ENCODE measurements at regions not wholly inside any gene's neighbourhood (a gene's known extent, or its start where the extent isn't known, plus 50 kb on each side); places are given as distances from the start of the nearest gene placed in this dataset.

DNA sequence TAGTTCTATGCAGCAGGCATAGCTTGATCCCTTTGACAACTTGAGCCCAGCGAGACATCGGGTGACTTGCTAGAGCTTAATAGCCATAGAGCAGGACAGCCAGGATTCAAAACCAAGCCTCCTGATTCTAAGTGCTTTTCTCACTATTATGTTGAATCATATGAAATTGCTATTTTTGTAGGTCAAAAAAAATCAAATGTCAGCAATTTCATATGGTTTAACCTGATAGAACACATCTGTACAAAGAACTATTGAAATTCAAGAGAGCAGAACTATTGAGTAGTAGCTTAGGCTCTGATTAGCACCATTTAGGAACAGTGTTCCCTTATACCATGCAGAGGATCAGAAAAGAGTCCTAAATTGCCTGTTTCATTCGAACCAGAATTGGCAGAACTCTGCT, 132.0 kb downstream of the EMP1 start:
- ATAC-seq (no peak), DNase-seq (ENCODE audit: low read depth, low spot score) (no peak)
- Histone ChIP-seq H3K9me3 (ENCODE audit: control insufficient read depth in 1 of 2, insufficient read depth in 1 of 2, low read depth in 1 of 2, low read length in 2 of 2) (peaks cover 0 to 6% of the 10 kb centered on the region in 2 experiments; a peak in 2 of 4 replicates), H3K4me1 (ENCODE audit: control insufficient read depth in 1 of 2, insufficient read depth in 2 of 2, low read length in 2 of 2) (no peaks in the 10 kb centered on the region), H3K4me2 (ENCODE audit: low read length) (no peak overlapping the region), H3K9me2 (ENCODE audit: insufficient read depth) (no peaks in the 10 kb centered on the region), H3K9ac (ENCODE audit: low read length) (no peak overlapping the region), H3K36me3 (ENCODE audit: control insufficient read depth in 1 of 2, insufficient read depth in 2 of 2, low read length in 2 of 2) (no peaks in the 10 kb centered on the region), H3K27ac (ENCODE audit: low read depth, low read length) (no peak overlapping the region), H3K79me2 (ENCODE audit: insufficient read depth, low read length) (no peaks in the 10 kb centered on the region), H3K27me3 (ENCODE audit: insufficient read depth, low read length) (no peaks in the 10 kb centered on the region), H3K4me3 (replicated peaks in 1 of 2; ENCODE audit: low read depth in 1 of 2, low read length in 2 of 2) (no peak overlapping the region), H2AFZ (ENCODE audit: low read depth, low read length, poor library complexity, severe bottlenecking) (no peak overlapping the region), H4K20me1 (ENCODE audit: insufficient read depth) (no peaks in the 10 kb centered on the region)
- ChIA-PET CTCF (no interaction called here), RAD21 (ENCODE audit: low non-redundant PET in 1 of 2, low total read pairs in 2 of 2, uncharacterized antibody in 2 of 2, unreplicated experiment in 2 of 2) (no interaction called here), POLR2A (no interaction called here)
- no TSS peak for BruUV-seq (replicated peaks)
- intact Hi-C loops (cut with micrococcal nuclease), result no loop called here
- TF ChIP-seq RAD21 (IDR thresholded peaks at IDR 0.05; ENCODE audit: low read depth), result no peak
- TF ChIP-seq, protein P1, sequence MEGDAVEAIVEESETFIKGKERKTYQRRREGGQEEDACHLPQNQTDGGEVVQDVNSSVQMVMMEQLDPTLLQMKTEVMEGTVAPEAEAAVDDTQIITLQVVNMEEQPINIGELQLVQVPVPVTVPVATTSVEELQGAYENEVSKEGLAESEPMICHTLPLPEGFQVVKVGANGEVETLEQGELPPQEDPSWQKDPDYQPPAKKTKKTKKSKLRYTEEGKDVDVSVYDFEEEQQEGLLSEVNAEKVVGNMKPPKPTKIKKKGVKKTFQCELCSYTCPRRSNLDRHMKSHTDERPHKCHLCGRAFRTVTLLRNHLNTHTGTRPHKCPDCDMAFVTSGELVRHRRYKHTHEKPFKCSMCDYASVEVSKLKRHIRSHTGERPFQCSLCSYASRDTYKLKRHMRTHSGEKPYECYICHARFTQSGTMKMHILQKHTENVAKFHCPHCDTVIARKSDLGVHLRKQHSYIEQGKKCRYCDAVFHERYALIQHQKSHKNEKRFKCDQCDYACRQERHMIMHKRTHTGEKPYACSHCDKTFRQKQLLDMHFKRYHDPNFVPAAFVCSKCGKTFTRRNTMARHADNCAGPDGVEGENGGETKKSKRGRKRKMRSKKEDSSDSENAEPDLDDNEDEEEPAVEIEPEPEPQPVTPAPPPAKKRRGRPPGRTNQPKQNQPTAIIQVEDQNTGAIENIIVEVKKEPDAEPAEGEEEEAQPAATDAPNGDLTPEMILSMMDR (IDR thresholded peaks at IDR 0.05 in 2 of 3, conservative IDR thresholded peaks at IDR 0.05 in 1 of 3; ENCODE audit: borderline replicate concordance in 1 of 3, insufficient read depth in 1 of 3, low read depth in 2 of 3, low read length in 2 of 3), result no peak
- TF ChIP-seq, protein P2, sequence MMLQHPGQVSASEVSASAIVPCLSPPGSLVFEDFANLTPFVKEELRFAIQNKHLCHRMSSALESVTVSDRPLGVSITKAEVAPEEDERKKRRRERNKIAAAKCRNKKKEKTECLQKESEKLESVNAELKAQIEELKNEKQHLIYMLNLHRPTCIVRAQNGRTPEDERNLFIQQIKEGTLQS (IDR thresholded peaks at IDR 0.05), result no peak
- no peak for TF ChIP-seq CEBPB (IDR thresholded peaks at IDR 0.05; ENCODE audit: low read depth)
- TF ChIP-seq ZNF274 (IDR thresholded peaks at IDR 0.05; ENCODE audit: low read depth, low read length), result no peak
- TF ChIP-seq JUND (IDR thresholded peaks at IDR 0.05), result no peak
- no peak for TF ChIP-seq SP1 (IDR thresholded peaks at IDR 0.05; ENCODE audit: low read depth)
- TF ChIP-seq TCF7L2 (IDR thresholded peaks at IDR 0.05; ENCODE audit: borderline replicate concordance, extremely low read depth, insufficient read depth, insufficient read length), result no peak
- TF ChIP-seq POLR2AphosphoS5 (IDR thresholded peaks at IDR 0.05; ENCODE audit: low read depth, low read length), result no peak
- TF ChIP-seq, protein P3, sequence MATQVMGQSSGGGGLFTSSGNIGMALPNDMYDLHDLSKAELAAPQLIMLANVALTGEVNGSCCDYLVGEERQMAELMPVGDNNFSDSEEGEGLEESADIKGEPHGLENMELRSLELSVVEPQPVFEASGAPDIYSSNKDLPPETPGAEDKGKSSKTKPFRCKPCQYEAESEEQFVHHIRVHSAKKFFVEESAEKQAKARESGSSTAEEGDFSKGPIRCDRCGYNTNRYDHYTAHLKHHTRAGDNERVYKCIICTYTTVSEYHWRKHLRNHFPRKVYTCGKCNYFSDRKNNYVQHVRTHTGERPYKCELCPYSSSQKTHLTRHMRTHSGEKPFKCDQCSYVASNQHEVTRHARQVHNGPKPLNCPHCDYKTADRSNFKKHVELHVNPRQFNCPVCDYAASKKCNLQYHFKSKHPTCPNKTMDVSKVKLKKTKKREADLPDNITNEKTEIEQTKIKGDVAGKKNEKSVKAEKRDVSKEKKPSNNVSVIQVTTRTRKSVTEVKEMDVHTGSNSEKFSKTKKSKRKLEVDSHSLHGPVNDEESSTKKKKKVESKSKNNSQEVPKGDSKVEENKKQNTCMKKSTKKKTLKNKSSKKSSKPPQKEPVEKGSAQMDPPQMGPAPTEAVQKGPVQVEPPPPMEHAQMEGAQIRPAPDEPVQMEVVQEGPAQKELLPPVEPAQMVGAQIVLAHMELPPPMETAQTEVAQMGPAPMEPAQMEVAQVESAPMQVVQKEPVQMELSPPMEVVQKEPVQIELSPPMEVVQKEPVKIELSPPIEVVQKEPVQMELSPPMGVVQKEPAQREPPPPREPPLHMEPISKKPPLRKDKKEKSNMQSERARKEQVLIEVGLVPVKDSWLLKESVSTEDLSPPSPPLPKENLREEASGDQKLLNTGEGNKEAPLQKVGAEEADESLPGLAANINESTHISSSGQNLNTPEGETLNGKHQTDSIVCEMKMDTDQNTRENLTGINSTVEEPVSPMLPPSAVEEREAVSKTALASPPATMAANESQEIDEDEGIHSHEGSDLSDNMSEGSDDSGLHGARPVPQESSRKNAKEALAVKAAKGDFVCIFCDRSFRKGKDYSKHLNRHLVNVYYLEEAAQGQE (IDR thresholded peaks at IDR 0.05; ENCODE audit: low read depth), result no peak
- no peak for TF ChIP-seq ELF1 (IDR thresholded peaks at IDR 0.05; ENCODE audit: borderline replicate concordance, low read depth)
- TF ChIP-seq SIN3A (IDR thresholded peaks at IDR 0.05; ENCODE audit: low read depth), result no peak
- TF ChIP-seq YY1 (IDR thresholded peaks at IDR 0.05; ENCODE audit: extremely low read depth, insufficient replicate concordance, low read depth, low read length), result no peak
- TF ChIP-seq, protein P4, sequence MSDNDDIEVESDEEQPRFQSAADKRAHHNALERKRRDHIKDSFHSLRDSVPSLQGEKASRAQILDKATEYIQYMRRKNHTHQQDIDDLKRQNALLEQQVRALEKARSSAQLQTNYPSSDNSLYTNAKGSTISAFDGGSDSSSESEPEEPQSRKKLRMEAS (IDR thresholded peaks at IDR 0.05), result no peak
- no peak for TF ChIP-seq CBX3 (IDR thresholded peaks at IDR 0.05; ENCODE audit: low read depth)
- no peak for TF ChIP-seq SRF (IDR thresholded peaks at IDR 0.05; ENCODE audit: low read depth)

All from HCT116 (cell line).